ENCODE measurements at regions not wholly inside any gene's neighbourhood (a gene's known extent, or its start where the extent isn't known, plus 50 kb on each side); places are given as distances from the start of the nearest gene placed in this dataset.

- Histone ChIP-seq H3K27me3 (ENCODE audit: control insufficient read depth in 1 of 2, insufficient read depth in 1 of 2, low read length in 2 of 2) (no peaks in the 10 kb centered on the region), H3K4ac (ENCODE audit: low read depth in 1 of 2, low read length in 2 of 2) (no peak overlapping the region), H2AK5ac (ENCODE audit: low read length, severe bottlenecking) (no peak overlapping the region), H3K27ac (ENCODE audit: low read length, poor library complexity, severe bottlenecking) (no peak overlapping the region), H3K4me2 (ENCODE audit: low read length, poor library complexity, severe bottlenecking) (no peak overlapping the region), H2BK12ac (ENCODE audit: low read length in 2 of 2) (no peak overlapping the region), H4K91ac (ENCODE audit: low read length) (no peak overlapping the region), H3K14ac (ENCODE audit: low read length in 2 of 2) (no peak overlapping the region), H2BK120ac (ENCODE audit: low read depth, low read length) (no peak overlapping the region), H3K79me1 (replicated peaks; ENCODE audit: low read length, poor library complexity, severe bottlenecking) (no peaks in the 10 kb centered on the region), H3K23ac (ENCODE audit: low read length in 2 of 2) (no peak overlapping the region), H3K18ac (ENCODE audit: low read depth in 1 of 2, low read length in 2 of 2) (no peak overlapping the region), H3K36me3 (ENCODE audit: control insufficient read depth in 1 of 2, insufficient read depth in 2 of 2, low read depth in 1 of 2, low read length in 2 of 2) (no peaks in the 10 kb centered on the region), H3K4me3 (ENCODE audit: insufficient read depth in 1 of 2, low read depth in 1 of 2, low read length in 2 of 2) (no peak overlapping the region), H3K9me3 (ENCODE audit: control insufficient read depth, low read length) (peaks cover 8% of the 10 kb centered on the region), H2AFZ (ENCODE audit: low read depth, low read length) (no peak overlapping the region), H2BK5ac (ENCODE audit: low read depth, low read length, poor library complexity, severe bottlenecking) (no peak overlapping the region), H3K4me1 (ENCODE audit: control insufficient read depth, insufficient read depth, low read depth, low read length) (no peaks in the 10 kb centered on the region), H2BK15ac (ENCODE audit: low read depth, poor library complexity, severe bottlenecking) (no peak overlapping the region), H3K9ac (ENCODE audit: low read length) (no peak overlapping the region), H4K8ac (ENCODE audit: low read length) (no peak overlapping the region)
- no peak for DNase-seq
- no CpG with 5 or more reads among the region's 3 CpGs for WGBS
These were observed 1128.2 kb upstream of the ACVR2A start for GRCh38 chr2:146716591-146716990.

DNA sequence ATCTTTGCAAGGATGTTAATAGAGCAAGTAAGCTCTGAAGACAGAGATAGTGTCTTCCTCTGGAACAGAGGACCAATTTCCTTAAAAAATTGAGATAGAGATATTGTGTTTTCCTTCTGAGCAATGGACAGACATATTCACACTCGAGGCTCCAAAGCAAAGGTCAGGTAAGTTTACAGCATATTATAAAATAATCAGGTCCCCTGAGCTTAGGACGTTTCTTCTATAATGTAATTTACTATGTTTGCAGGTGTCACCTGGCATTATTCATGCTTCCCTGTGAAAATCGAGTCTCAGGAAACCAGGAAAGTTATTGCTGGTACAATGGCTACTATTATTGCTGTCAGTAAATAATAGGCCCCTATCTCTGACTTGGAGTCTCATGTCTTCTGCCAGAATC, 1135.8 kb upstream of the ACVR2A start:
- no peak overlapping the region for H2BK15ac ChIP-seq (ENCODE audit: low read depth, poor library complexity, severe bottlenecking)
- no peaks in the 10 kb centered on the region for H3K27me3 ChIP-seq (ENCODE audit: control insufficient read depth in 1 of 2, insufficient read depth in 1 of 2, low read length in 2 of 2)
- DNase-seq: no peak
- no peak overlapping the region for H3K18ac ChIP-seq (ENCODE audit: low read depth in 1 of 2, low read length in 2 of 2)
- H2BK5ac ChIP-seq (ENCODE audit: low read depth, low read length, poor library complexity, severe bottlenecking): no peak overlapping the region
- no peak overlapping the region for H3K23ac ChIP-seq (ENCODE audit: low read length in 2 of 2)
- H2AFZ ChIP-seq (ENCODE audit: low read depth, low read length): no peak overlapping the region
- no peak overlapping the region for H2BK120ac ChIP-seq (ENCODE audit: low read depth, low read length)
- peaks cover 3% of the 10 kb centered on the region for H3K9me3 ChIP-seq (ENCODE audit: control insufficient read depth, low read length)
- 60% methylated on average over 1 of the region's 3 CpGs for WGBS
- no peak overlapping the region for H4K8ac ChIP-seq (ENCODE audit: low read length)
- H3K36me3 ChIP-seq (ENCODE audit: control insufficient read depth in 1 of 2, insufficient read depth in 2 of 2, low read depth in 1 of 2, low read length in 2 of 2): no peaks in the 10 kb centered on the region
- no peak overlapping the region for H3K14ac ChIP-seq (ENCODE audit: low read length in 2 of 2)
- H2AK5ac ChIP-seq (ENCODE audit: low read length, severe bottlenecking): no peak overlapping the region
- H3K4ac ChIP-seq (ENCODE audit: low read depth in 1 of 2, low read length in 2 of 2): no peak overlapping the region
- H3K4me3 ChIP-seq (ENCODE audit: insufficient read depth in 1 of 2, low read depth in 1 of 2, low read length in 2 of 2): no peak overlapping the region
- H3K79me1 ChIP-seq (replicated peaks; ENCODE audit: low read length, poor library complexity, severe bottlenecking): no peaks in the 10 kb centered on the region
- no peak overlapping the region for H4K91ac ChIP-seq (ENCODE audit: low read length)
- H3K27ac ChIP-seq (ENCODE audit: low read length, poor library complexity, severe bottlenecking): no peak overlapping the region
- H3K4me1 ChIP-seq (ENCODE audit: control insufficient read depth, insufficient read depth, low read depth, low read length): no peaks in the 10 kb centered on the region
- H3K9ac ChIP-seq (ENCODE audit: low read length): no peak overlapping the region
- H3K4me2 ChIP-seq (ENCODE audit: low read length, poor library complexity, severe bottlenecking): no peak overlapping the region
- no peak overlapping the region for H2BK12ac ChIP-seq (ENCODE audit: low read length in 2 of 2)

DNA sequence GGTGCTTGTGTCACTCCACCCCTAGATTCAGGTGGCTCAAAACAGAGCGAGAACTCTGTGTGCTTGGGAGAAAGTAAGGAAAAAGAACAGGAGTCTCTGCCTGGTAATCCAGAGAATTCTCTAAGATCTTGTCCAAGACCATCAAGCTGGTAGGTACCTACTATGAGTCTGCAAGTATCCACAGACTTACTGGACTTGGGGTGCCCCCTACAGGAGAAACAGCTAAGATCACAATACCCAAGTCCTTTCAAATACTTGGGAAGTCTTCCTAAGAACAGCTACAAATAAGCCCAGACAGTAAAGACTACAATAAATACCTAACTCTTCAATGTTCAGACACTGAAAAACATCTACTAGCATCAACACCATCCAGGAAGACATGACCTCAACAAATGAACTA, 1143.6 kb upstream of the ACVR2A start:
- H3K4me2 ChIP-seq (ENCODE audit: low read length, poor library complexity, severe bottlenecking): no peak overlapping the region
- no peak overlapping the region for H3K27ac ChIP-seq (ENCODE audit: low read length, poor library complexity, severe bottlenecking)
- no peak overlapping the region for H4K91ac ChIP-seq (ENCODE audit: low read length)
- H2BK12ac ChIP-seq (ENCODE audit: low read length in 2 of 2): no peak overlapping the region
- H2BK5ac ChIP-seq (ENCODE audit: low read depth, low read length, poor library complexity, severe bottlenecking): no peak overlapping the region
- no peak overlapping the region for H3K14ac ChIP-seq (ENCODE audit: low read length in 2 of 2)
- peaks cover 32% of the 10 kb centered on the region for H3K9me3 ChIP-seq (ENCODE audit: control insufficient read depth, low read length)
- H3K79me1 ChIP-seq (replicated peaks; ENCODE audit: low read length, poor library complexity, severe bottlenecking): no peaks in the 10 kb centered on the region
- no peak overlapping the region for H3K18ac ChIP-seq (ENCODE audit: low read depth in 1 of 2, low read length in 2 of 2)
- no peak overlapping the region for H4K8ac ChIP-seq (ENCODE audit: low read length)
- H3K4me3 ChIP-seq (ENCODE audit: insufficient read depth in 1 of 2, low read depth in 1 of 2, low read length in 2 of 2): no peak overlapping the region
- H2AK5ac ChIP-seq (ENCODE audit: low read length, severe bottlenecking): no peak overlapping the region
- no peak overlapping the region for H2AFZ ChIP-seq (ENCODE audit: low read depth, low read length)
- H3K27me3 ChIP-seq (ENCODE audit: control insufficient read depth in 1 of 2, insufficient read depth in 1 of 2, low read length in 2 of 2): no peaks in the 10 kb centered on the region
- H2BK120ac ChIP-seq (ENCODE audit: low read depth, low read length): no peak overlapping the region
- H2BK15ac ChIP-seq (ENCODE audit: low read depth, poor library complexity, severe bottlenecking): no peak overlapping the region
- 88% methylated on average over 1 of the region's 1 CpG for WGBS
- no peak overlapping the region for H3K9ac ChIP-seq (ENCODE audit: low read length)
- H3K36me3 ChIP-seq (ENCODE audit: control insufficient read depth in 1 of 2, insufficient read depth in 2 of 2, low read depth in 1 of 2, low read length in 2 of 2): no peaks in the 10 kb centered on the region
- H3K23ac ChIP-seq (ENCODE audit: low read length in 2 of 2): no peak overlapping the region
- no peaks in the 10 kb centered on the region for H3K4me1 ChIP-seq (ENCODE audit: control insufficient read depth, insufficient read depth, low read depth, low read length)
- H3K4ac ChIP-seq (ENCODE audit: low read depth in 1 of 2, low read length in 2 of 2): no peak overlapping the region
- no peak for DNase-seq

DNA sequence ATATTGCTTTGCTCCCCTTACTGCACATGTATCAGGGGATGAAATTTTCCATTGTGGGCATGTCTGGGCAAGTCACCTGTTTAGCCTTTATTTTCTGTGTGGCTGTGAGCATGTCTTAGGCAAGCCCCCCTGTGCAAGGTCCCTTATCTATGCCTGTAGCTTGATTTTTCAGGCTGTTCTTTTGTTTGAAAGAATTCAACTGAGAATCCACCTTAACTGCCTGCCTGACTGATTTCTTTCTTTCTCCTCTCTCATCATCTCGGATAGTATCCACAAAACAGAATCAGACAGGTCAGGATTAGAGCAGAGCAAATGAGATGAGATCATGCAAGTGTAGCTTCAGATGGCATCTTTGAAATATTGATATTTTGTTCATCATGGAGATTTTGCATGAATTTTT, 1147.5 kb upstream of the ACVR2A start:
- H3K27me3 ChIP-seq (ENCODE audit: control insufficient read depth in 1 of 2, insufficient read depth in 1 of 2, low read length in 2 of 2): no peaks in the 10 kb centered on the region
- H2AFZ ChIP-seq (ENCODE audit: low read depth, low read length): no peak overlapping the region
- no peak overlapping the region for H2BK120ac ChIP-seq (ENCODE audit: low read depth, low read length)
- no peak overlapping the region for H4K8ac ChIP-seq (ENCODE audit: low read length)
- DNase-seq: no peak
- H3K79me1 ChIP-seq (replicated peaks; ENCODE audit: low read length, poor library complexity, severe bottlenecking): no peaks in the 10 kb centered on the region
- no peaks in the 10 kb centered on the region for H3K4me1 ChIP-seq (ENCODE audit: control insufficient read depth, insufficient read depth, low read depth, low read length)
- H2BK12ac ChIP-seq (ENCODE audit: low read length in 2 of 2): no peak overlapping the region
- H2AK5ac ChIP-seq (ENCODE audit: low read length, severe bottlenecking): no peak overlapping the region
- H3K27ac ChIP-seq (ENCODE audit: low read length, poor library complexity, severe bottlenecking): no peak overlapping the region
- H3K23ac ChIP-seq (ENCODE audit: low read length in 2 of 2): no peak overlapping the region
- H3K14ac ChIP-seq (ENCODE audit: low read length in 2 of 2): no peak overlapping the region
- H3K4ac ChIP-seq (ENCODE audit: low read depth in 1 of 2, low read length in 2 of 2): no peak overlapping the region
- no peak overlapping the region for H2BK15ac ChIP-seq (ENCODE audit: low read depth, poor library complexity, severe bottlenecking)
- H3K18ac ChIP-seq (ENCODE audit: low read depth in 1 of 2, low read length in 2 of 2): no peak overlapping the region
- H3K9me3 ChIP-seq (ENCODE audit: control insufficient read depth, low read length): peaks cover 20% of the 10 kb centered on the region
- H3K4me3 ChIP-seq (ENCODE audit: insufficient read depth in 1 of 2, low read depth in 1 of 2, low read length in 2 of 2): peak overlapping the region in 1 of 2 experiments; percentile 13
- H3K9ac ChIP-seq (ENCODE audit: low read length): no peak overlapping the region
- H4K91ac ChIP-seq (ENCODE audit: low read length): no peak overlapping the region
- H2BK5ac ChIP-seq (ENCODE audit: low read depth, low read length, poor library complexity, severe bottlenecking): no peak overlapping the region
- WGBS: no CpG with 5 or more reads among the region's 1 CpG
- no peaks in the 10 kb centered on the region for H3K36me3 ChIP-seq (ENCODE audit: control insufficient read depth in 1 of 2, insufficient read depth in 2 of 2, low read depth in 1 of 2, low read length in 2 of 2)
- H3K4me2 ChIP-seq (ENCODE audit: low read length, poor library complexity, severe bottlenecking): no peak overlapping the region
